ENCODE measurements at regions not wholly inside any gene's neighbourhood (a gene's known extent, or its start where the extent isn't known, plus 50 kb on each side); places are given as distances from the start of the nearest gene placed in this dataset.
"Not testable (repeated sequence)": the region's sequence is repeated elsewhere in the genome, so short reads cannot be mapped to it uniquely, and the experiment has no call there.

DNA sequence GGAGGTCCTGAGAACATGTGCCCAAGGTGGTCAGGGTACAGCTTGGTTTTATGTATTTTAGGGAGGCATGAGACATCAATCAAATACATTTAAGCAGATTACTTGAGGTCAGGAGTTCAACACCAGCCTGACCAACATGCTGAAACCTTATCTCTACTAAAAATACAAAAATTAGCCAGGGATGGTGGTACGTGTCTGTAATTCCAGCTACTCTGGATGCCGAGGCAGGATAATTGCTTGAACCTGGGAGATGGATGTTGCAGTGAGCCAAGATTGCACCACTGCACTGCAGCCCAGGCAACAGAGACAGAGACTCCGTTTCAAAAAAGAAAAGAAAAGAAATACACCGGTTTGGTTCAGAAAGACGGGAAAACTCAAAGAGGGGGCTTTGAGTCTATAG, 165.9 kb upstream of the ADAMTS19 start:
- not testable (repeated sequence) for H3K4ac ChIP-seq (ENCODE audit: low read depth, low read length); H3K4me2 ChIP-seq (ENCODE audit: low read length); H2BK12ac ChIP-seq (ENCODE audit: low read length); H3K4me3 ChIP-seq (ENCODE audit: low read depth, low read length); H2AFZ ChIP-seq (ENCODE audit: insufficient read depth, low read length, poor library complexity); H3K79me1 ChIP-seq (ENCODE audit: low read length); H3K14ac ChIP-seq (ENCODE audit: low read length); H3K9ac ChIP-seq (ENCODE audit: low read length); H3K27me3 ChIP-seq (ENCODE audit: insufficient read depth, low read length); H3K4me1 ChIP-seq (ENCODE audit: control insufficient read depth in 1 of 2, insufficient read depth in 2 of 2, low read length in 2 of 2); H3K18ac ChIP-seq (ENCODE audit: low read length); H2AK5ac ChIP-seq (ENCODE audit: low read length); H4K12ac ChIP-seq (ENCODE audit: low read depth, low read length); H3K36me3 ChIP-seq (ENCODE audit: control insufficient read depth in 1 of 2, insufficient read depth in 2 of 2, low read length in 2 of 2); H2BK120ac ChIP-seq (ENCODE audit: insufficient read depth, low read length, poor library complexity); H3K23ac ChIP-seq (ENCODE audit: low read length); H3K9me3 ChIP-seq (ENCODE audit: insufficient read depth, low read depth, low read length); H3K79me2 ChIP-seq (ENCODE audit: control insufficient read depth, insufficient read depth, low read length, poor library complexity); H4K91ac ChIP-seq (ENCODE audit: low read depth, low read length); H2BK5ac ChIP-seq (ENCODE audit: low read depth, low read length, poor library complexity); H4K8ac ChIP-seq (ENCODE audit: low read depth, low read length)
- DNase-seq = peak in 1 of 2 donors; percentile 53
- no CpG with 5 or more reads among the region's 5 CpGs for WGBS (ENCODE audit: extremely low coverage, insufficient coverage, insufficient read length)
- H3K27ac ChIP-seq (ENCODE audit: low read depth, low read length) = peak overlapping the region; percentile 17

DNA sequence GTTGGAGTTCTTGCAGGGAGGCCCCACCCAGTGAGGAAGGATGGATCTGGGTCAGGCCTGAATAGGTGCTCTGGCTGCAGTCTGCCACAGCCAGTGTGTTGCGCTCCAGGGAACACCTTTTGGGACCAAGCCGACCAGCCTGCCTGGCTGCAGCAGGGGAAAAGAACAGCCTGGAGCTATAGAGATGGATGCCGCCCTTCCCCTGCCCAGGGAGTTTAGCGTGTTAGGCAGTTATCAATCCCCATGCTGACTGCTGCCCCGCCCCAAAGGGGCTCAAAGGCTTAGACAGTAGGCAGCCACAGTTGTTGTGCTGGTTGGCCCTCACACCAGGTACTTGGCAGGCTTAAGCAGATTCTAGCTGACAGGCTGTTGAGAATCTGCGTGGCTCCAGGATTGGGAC, 153.4 kb upstream of the ADAMTS19 start:
- Histone ChIP-seq H3K4me2 (ENCODE audit: low read length) (no peak overlapping the region), H3K27me3 (ENCODE audit: insufficient read depth, low read length) (no peaks in the 10 kb centered on the region), H2BK12ac (ENCODE audit: low read length) (no peak overlapping the region), H3K27ac (ENCODE audit: low read depth, low read length) (no peak overlapping the region), H2BK5ac (ENCODE audit: low read depth, low read length, poor library complexity) (no peak overlapping the region), H3K18ac (ENCODE audit: low read length) (no peak overlapping the region), H2AFZ (ENCODE audit: insufficient read depth, low read length, poor library complexity) (no peak overlapping the region), H3K23ac (ENCODE audit: low read length) (no peak overlapping the region), H3K9ac (ENCODE audit: low read length) (no peak overlapping the region), H3K4ac (ENCODE audit: low read depth, low read length) (no peak overlapping the region), H3K14ac (ENCODE audit: low read length) (no peak overlapping the region), H2BK120ac (ENCODE audit: insufficient read depth, low read length, poor library complexity) (no peak overlapping the region), H3K36me3 (ENCODE audit: control insufficient read depth in 1 of 2, insufficient read depth in 2 of 2, low read length in 2 of 2) (no peaks in the 10 kb centered on the region), H3K4me3 (ENCODE audit: low read depth, low read length) (no peak overlapping the region), H2AK5ac (ENCODE audit: low read length) (no peak overlapping the region), H3K4me1 (ENCODE audit: control insufficient read depth in 1 of 2, insufficient read depth in 2 of 2, low read length in 2 of 2) (no peaks in the 10 kb centered on the region), H3K79me1 (ENCODE audit: low read length) (no peaks in the 10 kb centered on the region), H3K79me2 (ENCODE audit: control insufficient read depth, insufficient read depth, low read length, poor library complexity) (no peaks in the 10 kb centered on the region), H4K91ac (ENCODE audit: low read depth, low read length) (no peak overlapping the region), H4K8ac (ENCODE audit: low read depth, low read length) (no peak overlapping the region), H4K12ac (ENCODE audit: low read depth, low read length) (no peak overlapping the region), H3K9me3 (ENCODE audit: insufficient read depth, low read depth, low read length) (no peaks in the 10 kb centered on the region)
- no CpG with 5 or more reads among the region's 6 CpGs for WGBS (ENCODE audit: extremely low coverage, insufficient coverage, insufficient read length)
- no peak for DNase-seq

DNA sequence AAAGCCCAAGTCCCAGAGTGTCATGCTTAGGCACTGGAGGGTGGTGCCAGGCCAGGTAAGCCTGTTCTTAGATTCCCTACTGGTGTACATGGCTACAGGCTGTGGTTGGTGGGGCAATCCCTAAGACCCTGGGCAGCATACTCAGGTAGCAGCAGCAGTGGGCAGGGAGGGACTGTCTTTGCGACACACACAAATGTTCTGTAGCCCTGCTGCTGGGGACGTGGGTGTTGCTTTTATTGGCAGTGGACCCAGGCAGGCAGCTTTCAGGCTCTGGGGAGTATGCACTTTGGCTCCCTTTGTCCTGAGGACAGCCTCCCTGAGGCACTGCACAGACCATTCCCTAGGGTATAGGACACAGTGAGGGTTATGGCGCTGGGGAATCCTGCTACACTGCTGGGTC, 137.1 kb upstream of the ADAMTS19 start:
- H3K18ac ChIP-seq (ENCODE audit: low read length) = no peak overlapping the region
- no peak for DNase-seq
- H3K27me3 ChIP-seq (ENCODE audit: insufficient read depth, low read length) = no peaks in the 10 kb centered on the region
- H4K12ac ChIP-seq (ENCODE audit: low read depth, low read length) = no peak overlapping the region
- peaks cover 4% of the 10 kb centered on the region for H3K9me3 ChIP-seq (ENCODE audit: insufficient read depth, low read depth, low read length)
- H2BK120ac ChIP-seq (ENCODE audit: insufficient read depth, low read length, poor library complexity) = no peak overlapping the region
- no peaks in the 10 kb centered on the region for H3K4me1 ChIP-seq (ENCODE audit: control insufficient read depth in 1 of 2, insufficient read depth in 2 of 2, low read length in 2 of 2)
- no peaks in the 10 kb centered on the region for H3K79me2 ChIP-seq (ENCODE audit: control insufficient read depth, insufficient read depth, low read length, poor library complexity)
- H2AFZ ChIP-seq (ENCODE audit: insufficient read depth, low read length, poor library complexity) = no peak overlapping the region
- no peak overlapping the region for H2BK5ac ChIP-seq (ENCODE audit: low read depth, low read length, poor library complexity)
- no peak overlapping the region for H3K9ac ChIP-seq (ENCODE audit: low read length)
- H4K8ac ChIP-seq (ENCODE audit: low read depth, low read length) = no peak overlapping the region
- H3K4ac ChIP-seq (ENCODE audit: low read depth, low read length) = no peak overlapping the region
- no peaks in the 10 kb centered on the region for H3K79me1 ChIP-seq (ENCODE audit: low read length)
- no peak overlapping the region for H3K4me3 ChIP-seq (ENCODE audit: low read depth, low read length)
- no peak overlapping the region for H2BK12ac ChIP-seq (ENCODE audit: low read length)
- H4K91ac ChIP-seq (ENCODE audit: low read depth, low read length) = no peak overlapping the region
- H3K23ac ChIP-seq (ENCODE audit: low read length) = no peak overlapping the region
- no peak overlapping the region for H3K4me2 ChIP-seq (ENCODE audit: low read length)
- no peak overlapping the region for H2AK5ac ChIP-seq (ENCODE audit: low read length)
- no peak overlapping the region for H3K27ac ChIP-seq (ENCODE audit: low read depth, low read length)
- WGBS (ENCODE audit: extremely low coverage, insufficient coverage, insufficient read length) = no CpG with 5 or more reads among the region's 3 CpGs
- H3K14ac ChIP-seq (ENCODE audit: low read length) = no peak overlapping the region
- no peaks in the 10 kb centered on the region for H3K36me3 ChIP-seq (ENCODE audit: control insufficient read depth in 1 of 2, insufficient read depth in 2 of 2, low read length in 2 of 2)

DNA sequence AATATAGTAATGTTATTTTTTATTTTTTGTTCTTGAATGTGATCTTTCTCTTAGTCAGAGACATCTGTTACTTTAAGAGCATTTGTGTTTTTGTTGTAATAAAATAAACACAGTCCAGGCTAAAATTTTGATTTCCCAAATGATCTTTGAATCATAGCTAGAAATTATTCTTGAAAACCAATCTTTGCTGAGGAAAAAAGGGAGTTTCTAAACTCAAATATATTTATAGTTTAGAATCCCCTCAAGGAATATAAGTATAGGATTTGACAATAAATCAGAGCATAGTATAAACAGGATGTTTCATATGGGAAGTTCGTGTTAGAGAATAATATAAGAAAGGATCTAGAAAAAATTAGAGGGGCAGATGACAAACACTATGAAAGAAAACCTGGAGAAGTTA, 118.8 kb upstream of the ADAMTS19 start:
- H3K9ac ChIP-seq (ENCODE audit: low read length) = no peak overlapping the region
- 100% methylated on average over 1 of the region's 1 CpG for WGBS (ENCODE audit: extremely low coverage, insufficient coverage, insufficient read length)
- H4K12ac ChIP-seq (ENCODE audit: low read depth, low read length) = no peak overlapping the region
- no peak overlapping the region for H3K4me2 ChIP-seq (ENCODE audit: low read length)
- H3K9me3 ChIP-seq (ENCODE audit: insufficient read depth, low read depth, low read length) = no peaks in the 10 kb centered on the region
- no peak overlapping the region for H3K4ac ChIP-seq (ENCODE audit: low read depth, low read length)
- no peak overlapping the region for H4K91ac ChIP-seq (ENCODE audit: low read depth, low read length)
- no peaks in the 10 kb centered on the region for H3K79me1 ChIP-seq (ENCODE audit: low read length)
- H3K27ac ChIP-seq (ENCODE audit: low read depth, low read length) = no peak overlapping the region
- H3K18ac ChIP-seq (ENCODE audit: low read length) = no peak overlapping the region
- H3K23ac ChIP-seq (ENCODE audit: low read length) = no peak overlapping the region
- no peaks in the 10 kb centered on the region for H3K4me1 ChIP-seq (ENCODE audit: control insufficient read depth in 1 of 2, insufficient read depth in 2 of 2, low read length in 2 of 2)
- no peak overlapping the region for H2BK5ac ChIP-seq (ENCODE audit: low read depth, low read length, poor library complexity)
- no peak overlapping the region for H2AK5ac ChIP-seq (ENCODE audit: low read length)
- no peak overlapping the region for H4K8ac ChIP-seq (ENCODE audit: low read depth, low read length)
- DNase-seq = no peak
- H2BK120ac ChIP-seq (ENCODE audit: insufficient read depth, low read length, poor library complexity) = no peak overlapping the region
- H2AFZ ChIP-seq (ENCODE audit: insufficient read depth, low read length, poor library complexity) = no peak overlapping the region
- no peak overlapping the region for H2BK12ac ChIP-seq (ENCODE audit: low read length)
- no peaks in the 10 kb centered on the region for H3K79me2 ChIP-seq (ENCODE audit: control insufficient read depth, insufficient read depth, low read length, poor library complexity)
- no peaks in the 10 kb centered on the region for H3K36me3 ChIP-seq (ENCODE audit: control insufficient read depth in 1 of 2, insufficient read depth in 2 of 2, low read length in 2 of 2)
- H3K14ac ChIP-seq (ENCODE audit: low read length) = no peak overlapping the region
- no peaks in the 10 kb centered on the region for H3K27me3 ChIP-seq (ENCODE audit: insufficient read depth, low read length)
- H3K4me3 ChIP-seq (ENCODE audit: low read depth, low read length) = no peak overlapping the region

DNA sequence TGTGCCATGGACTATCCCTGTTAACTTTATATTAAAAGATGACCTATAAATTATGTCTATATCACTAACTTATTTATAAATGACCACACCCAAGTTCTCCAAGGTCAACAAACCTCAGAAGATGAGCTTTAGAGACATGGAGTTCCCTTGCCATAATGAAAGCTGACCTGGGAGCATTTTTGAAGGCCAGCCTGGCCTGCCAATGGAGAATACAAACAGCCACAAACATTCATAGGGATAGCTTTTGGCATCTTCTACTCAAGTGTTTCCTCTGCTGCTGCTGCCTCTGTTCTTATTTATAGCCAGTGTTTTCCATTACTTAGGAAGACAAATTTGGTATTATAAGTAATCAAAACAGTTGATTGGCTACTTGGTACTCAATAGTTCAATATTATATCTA, 117.3 kb upstream of the ADAMTS19 start:
- Histone ChIP-seq H3K4me3 (ENCODE audit: low read depth, low read length) (no peak overlapping the region), H3K9ac (ENCODE audit: low read length) (no peak overlapping the region), H3K79me1 (ENCODE audit: low read length) (no peaks in the 10 kb centered on the region), H3K36me3 (ENCODE audit: control insufficient read depth in 1 of 2, insufficient read depth in 2 of 2, low read length in 2 of 2) (no peaks in the 10 kb centered on the region), H2BK12ac (ENCODE audit: low read length) (no peak overlapping the region), H4K91ac (ENCODE audit: low read depth, low read length) (no peak overlapping the region), H3K27me3 (ENCODE audit: insufficient read depth, low read length) (no peaks in the 10 kb centered on the region), H4K8ac (ENCODE audit: low read depth, low read length) (no peak overlapping the region), H3K14ac (ENCODE audit: low read length) (no peak overlapping the region), H3K18ac (ENCODE audit: low read length) (no peak overlapping the region), H2BK120ac (ENCODE audit: insufficient read depth, low read length, poor library complexity) (no peak overlapping the region), H3K4ac (ENCODE audit: low read depth, low read length) (no peak overlapping the region), H4K12ac (ENCODE audit: low read depth, low read length) (no peak overlapping the region), H3K79me2 (ENCODE audit: control insufficient read depth, insufficient read depth, low read length, poor library complexity) (no peaks in the 10 kb centered on the region), H2AFZ (ENCODE audit: insufficient read depth, low read length, poor library complexity) (no peak overlapping the region), H3K23ac (ENCODE audit: low read length) (no peak overlapping the region), H3K9me3 (ENCODE audit: insufficient read depth, low read depth, low read length) (no peaks in the 10 kb centered on the region), H2BK5ac (ENCODE audit: low read depth, low read length, poor library complexity) (no peak overlapping the region), H3K4me1 (ENCODE audit: control insufficient read depth in 1 of 2, insufficient read depth in 2 of 2, low read length in 2 of 2) (no peaks in the 10 kb centered on the region), H3K27ac (ENCODE audit: low read depth, low read length) (no peak overlapping the region), H2AK5ac (ENCODE audit: low read length) (no peak overlapping the region), H3K4me2 (ENCODE audit: low read length) (no peak overlapping the region)
- DNase-seq = no peak
